ELF-1 (cell line): ENCODE measurements at regions not wholly inside any gene's neighbourhood (a gene's known extent, or its start where the extent isn't known, plus 50 kb on each side); places are given as distances from the start of the nearest gene placed in this dataset.

ENCODE experiments used
- DNase-seq: peaks from one replicate; pipeline ENCODE4 v3.0.0-alpha.2; 2016; ENCODE audit warnings: low read depth, low spot score

GRCh38 chr5:34485768-34486030 is 170.4 kb upstream of the RAI14 start:
- no peak for DNase-seq

- peak; percentile 86 for DNase-seq
Observed at GRCh38 chr5:34486160-34486848, 169.8 kb upstream of the RAI14 start.

- no peak for DNase-seq
Observed at GRCh38 chr5:34486849-34487158, 169.3 kb upstream of the RAI14 start.

DNA sequence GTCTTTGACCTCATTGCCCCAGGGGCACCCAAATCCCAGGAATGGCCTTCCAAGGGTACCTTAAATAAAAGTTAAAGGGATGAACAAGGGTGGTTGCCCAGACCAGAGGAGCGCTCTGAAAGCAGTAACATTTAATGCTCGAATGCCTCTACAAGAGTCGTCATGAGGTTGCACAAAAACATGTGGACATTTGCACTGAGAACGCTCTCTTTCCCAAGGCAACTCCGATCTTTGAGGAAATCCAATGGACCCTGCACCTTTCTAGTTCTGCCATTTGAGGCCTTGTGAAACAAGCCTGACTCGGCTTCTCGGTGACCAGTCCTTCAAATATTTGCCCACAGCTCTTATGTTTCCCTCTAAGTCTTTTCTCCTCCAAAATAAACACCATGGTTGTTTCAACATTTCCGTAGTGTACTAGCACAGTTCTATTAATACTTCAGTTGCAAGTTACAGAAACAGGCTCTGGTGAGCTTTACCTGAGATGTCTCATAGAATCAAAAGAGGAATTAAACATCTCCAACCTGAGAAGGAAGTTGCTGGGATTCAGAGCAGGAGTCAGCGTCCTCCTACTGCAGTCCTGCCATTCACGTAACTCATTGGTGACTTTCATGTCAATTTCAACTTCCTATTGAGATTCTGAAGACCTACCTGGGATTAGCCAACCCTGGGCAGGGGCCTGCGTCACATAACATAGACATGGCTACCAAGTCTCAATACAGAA is 168.8 kb upstream of the RAI14 start:
- no peak for DNase-seq

DNA sequence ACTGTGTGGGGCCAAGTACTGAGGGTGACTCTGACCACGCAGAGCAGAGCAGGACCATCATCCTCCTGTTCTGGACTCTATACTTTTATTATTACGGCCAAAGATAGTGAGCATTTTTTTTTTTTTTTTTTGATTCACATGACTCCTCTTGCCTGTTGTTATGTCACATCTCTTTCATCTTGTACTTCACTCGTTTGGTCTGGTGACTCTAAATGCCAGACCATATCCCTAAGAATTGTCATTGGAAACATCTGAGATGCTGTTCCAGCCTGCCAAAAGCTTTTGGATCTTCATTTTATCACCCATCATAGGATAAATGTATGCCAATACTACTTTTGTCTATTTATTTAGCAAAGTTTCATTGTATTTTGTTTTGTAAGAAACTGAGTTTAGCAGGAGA is 168.2 kb upstream of the RAI14 start:
- DNase-seq: no peak

DNA sequence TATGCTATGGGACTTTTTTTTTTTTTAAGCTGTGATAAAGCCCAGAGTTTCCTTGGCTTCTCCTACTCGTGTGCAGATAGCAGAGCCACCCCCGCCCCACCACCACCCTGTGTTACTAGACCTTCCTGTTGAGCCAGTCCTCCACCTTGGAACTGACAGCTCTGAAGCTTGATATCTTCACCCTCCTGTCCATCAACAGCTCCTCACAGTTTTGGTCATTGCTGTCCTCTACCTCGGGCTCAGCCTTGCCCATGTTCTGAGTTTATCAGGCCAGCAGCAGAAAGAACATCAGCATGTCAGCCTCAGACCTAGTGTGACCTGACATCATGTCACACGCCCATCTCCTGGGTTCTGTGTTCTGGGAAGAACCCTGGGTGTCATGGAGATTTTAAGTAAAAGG is 167.1 kb upstream of the RAI14 start:
- DNase-seq: peak; percentile 38

- DNase-seq: peak; percentile 68
Observed at GRCh38 chr5:34490506-34491250, 165.4 kb upstream of the RAI14 start.

- peak; percentile 60 for DNase-seq
Observed at GRCh38 chr5:34491251-34491620, 164.9 kb upstream of the RAI14 start.

DNA sequence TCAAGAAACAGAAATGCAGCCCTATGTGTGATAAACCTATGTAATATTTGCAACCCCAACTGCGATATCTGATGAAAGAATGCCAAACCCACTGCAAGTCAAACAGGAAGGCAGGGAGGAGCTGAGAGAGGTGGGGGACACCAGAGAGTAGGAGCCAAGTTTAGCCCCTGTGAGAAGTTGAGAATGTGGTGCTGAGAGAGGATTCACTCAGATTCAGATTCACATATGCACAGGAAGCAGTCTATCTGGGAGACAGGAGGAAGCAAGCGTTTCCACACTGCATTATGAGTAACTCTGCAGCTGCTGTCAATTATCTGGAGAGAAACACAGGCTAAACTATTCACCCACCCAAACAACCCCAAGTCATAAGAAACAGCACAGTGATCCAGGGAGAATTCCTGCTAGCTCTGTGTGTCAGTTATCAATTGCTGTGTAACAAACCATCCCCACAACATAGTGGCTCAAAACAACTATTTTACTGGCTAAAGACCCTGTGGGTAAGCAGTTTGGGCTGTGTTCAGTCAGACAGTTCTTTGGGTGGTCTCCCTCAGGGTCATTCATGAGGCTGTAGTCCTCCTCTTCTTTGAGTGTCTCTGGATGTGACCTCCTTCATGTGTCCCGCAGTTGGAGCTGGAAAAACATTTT is 161.9 kb upstream of the RAI14 start:
- DNase-seq: no peak

DNA sequence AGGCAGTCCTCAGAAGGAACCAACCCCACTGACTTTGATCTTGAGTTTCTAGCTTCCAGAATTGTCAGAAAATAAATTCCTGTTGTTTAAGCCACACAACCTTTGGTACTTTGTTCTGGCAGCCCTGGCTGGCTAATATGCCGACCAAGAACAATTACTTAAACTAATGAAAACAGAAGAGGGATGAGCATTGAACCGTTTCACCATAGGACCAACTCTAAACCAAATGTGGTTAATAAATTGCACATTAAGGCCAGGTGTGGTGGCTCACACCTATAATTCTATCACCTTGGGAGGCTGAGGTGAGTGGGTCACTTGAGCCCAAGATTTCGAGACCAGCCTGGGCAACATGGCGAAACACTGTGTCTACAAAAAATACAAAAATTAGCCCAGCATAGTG is 160.9 kb upstream of the RAI14 start:
- no peak for DNase-seq

GRCh38 chr5:34496260-34496691 is 159.9 kb upstream of the RAI14 start:
- DNase-seq: peak; percentile 46

DNA sequence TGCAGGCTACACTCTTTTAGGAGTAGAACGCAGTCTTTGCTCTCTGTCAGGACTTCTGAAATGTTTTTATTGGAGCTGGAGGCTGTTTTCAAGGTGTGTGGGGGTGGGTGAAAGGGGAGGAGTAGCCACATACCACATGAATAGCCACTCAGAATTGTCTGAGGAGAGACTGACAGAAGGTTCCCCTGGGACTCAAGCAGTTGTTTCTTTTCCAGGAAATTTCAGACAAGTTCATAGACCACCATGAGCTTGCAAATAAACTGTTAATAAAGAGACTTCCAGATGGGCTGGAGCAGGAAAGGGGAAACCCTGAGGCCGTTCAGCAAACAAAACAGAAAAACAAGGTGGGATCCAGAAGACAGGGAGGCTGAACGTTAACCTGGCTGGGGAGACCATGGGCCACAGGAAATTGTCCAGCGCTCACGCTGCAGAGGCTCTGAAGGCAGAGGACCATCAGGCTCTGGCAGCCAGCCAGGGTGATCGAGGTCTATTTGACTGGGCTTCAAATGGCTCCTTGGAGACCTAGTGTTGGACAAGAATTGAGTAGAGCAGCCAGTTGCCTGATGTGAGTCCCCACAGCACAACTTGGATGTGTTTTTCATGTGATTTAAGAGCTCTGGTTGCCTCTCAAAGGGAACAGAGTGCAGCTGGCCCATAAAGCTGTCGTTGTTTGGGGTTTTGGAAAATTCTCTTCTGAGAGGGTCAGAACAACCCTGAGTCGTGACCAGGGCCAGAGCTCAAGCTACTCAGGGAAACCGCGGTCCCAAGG is 159.2 kb upstream of the RAI14 start:
- no peak for DNase-seq

GRCh38 chr5:34497470-34497808 is 158.7 kb upstream of the RAI14 start:
- DNase-seq: no peak

GRCh38 chr5:34498572-34498971 is 157.6 kb upstream of the RAI14 start:
- no peak for DNase-seq

DNA sequence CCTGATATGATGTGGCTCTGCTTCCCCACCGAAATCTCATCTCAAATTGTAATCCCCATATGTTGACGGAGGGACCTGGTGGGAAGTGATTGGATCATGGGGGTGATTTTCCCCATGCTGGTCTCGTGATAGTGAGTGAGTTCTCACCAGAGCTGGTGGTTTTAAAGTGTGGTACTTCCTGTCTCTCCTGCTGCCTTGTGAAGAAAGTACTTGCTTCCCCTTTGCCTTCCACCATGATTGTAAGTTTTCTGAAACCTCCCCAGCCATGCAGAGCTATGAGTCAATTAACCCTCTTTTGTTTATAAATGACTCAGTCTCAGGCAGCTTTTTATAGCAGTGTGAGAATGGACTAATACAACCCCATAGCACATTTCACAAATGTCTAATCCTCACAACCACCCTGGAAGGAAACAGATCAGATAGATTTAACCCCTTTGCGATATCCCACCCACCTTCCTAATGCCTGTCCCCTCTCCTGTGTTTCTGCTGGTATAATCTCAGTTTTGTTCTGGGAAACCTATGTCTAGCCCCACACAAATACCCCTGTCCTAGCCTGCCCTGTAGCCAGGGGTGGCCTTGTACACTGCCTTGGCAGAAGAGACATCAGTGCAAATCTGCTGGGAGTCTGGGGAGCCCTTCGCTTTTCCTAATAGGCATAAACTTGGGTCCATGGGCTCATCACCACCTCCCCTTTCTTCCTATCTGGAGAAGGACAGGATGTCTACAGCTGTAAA is 157.0 kb upstream of the RAI14 start:
- no peak for DNase-seq

DNA sequence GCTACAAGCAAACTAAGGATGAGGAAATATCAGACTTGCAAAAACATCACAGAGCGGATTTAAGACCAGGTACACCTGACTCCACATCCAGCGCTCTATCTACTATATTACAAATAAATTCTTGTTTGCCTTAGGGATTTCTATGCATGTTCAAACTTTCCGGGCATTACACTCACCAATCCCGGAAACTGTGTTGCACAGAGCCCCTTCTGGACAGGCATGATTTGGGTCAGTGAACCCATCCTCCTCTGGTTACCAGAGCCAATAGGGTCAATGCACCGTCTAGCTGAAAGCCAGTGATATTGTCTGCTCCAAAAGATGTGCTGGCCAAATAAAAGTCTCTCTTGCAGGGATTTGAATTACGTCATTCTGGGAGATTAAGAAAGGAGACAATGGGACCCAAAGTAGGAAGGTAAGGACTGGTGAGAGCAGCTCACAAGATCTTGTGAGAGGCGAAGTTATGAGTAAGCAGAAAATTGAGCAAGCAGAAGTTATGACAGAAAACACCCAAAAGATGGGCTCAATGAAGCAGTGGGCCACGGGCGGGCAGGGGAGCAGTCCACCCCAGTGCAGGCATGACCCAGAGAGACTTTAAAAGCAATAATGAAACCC is 155.8 kb upstream of the RAI14 start:
- no peak for DNase-seq

DNA sequence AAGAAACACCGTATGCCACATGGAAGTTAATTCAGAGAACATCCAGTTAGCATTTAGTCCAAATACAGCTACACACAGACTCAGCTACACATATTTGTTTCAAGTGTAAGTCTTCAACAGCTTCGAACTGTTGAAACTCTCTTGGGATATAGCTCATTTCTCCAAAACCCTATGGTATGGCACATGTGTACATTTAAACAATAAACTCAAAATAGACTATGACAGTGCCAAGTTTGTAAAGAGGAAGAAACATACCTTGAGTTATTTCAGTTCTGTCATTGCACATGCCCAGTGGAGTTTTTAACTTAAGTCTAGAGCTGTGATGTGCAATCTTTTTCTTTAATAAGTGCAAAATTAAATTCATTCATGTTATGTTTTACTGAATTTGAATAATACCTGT is 155.1 kb upstream of the RAI14 start:
- DNase-seq: no peak

DNA sequence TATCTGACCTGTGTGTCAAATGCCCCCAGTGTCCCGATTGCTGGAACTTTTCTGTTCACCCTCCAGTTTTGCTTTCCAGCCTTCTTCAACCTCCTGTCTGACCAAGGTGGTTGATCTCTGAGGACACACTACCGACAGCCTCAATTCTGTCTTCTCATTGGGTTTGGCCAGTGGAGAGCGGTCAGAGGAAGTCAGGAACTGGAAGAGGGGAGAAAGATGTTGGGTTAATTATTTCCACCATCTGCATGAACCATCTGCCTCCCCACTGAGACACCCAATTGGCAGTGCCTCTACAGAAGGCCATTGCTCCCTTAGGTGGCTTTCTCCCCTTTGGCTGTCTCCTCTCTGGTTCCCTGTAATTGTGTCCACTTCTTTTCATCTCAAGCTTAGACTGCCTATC is 154.3 kb upstream of the RAI14 start:
- DNase-seq: no peak

DNA sequence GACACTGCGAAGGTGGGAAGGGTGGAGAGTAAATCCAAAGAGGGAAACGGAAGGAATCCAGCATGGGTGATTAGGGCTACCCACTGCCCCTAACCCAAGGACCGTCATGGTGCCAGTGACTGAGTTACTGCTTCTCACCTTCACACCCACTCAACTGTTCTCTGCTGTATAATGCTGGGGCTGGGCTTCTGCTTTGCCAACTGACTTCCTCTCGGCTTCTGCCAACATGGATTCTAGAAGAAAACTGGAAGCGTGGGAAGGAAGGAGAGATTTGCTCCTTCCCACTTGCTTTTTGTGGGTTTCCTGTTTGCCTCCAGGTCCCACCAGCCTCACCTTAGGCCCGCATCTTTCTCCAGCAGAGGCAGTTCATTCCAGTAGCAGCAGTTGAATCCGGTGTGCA is 153.5 kb upstream of the RAI14 start:
- DNase-seq: no peak

- no peak for DNase-seq
Observed at GRCh38 chr5:34503379-34504253, 152.5 kb upstream of the RAI14 start.
